Liver (tissue), 3 donors: ENCODE measurements at regions not wholly inside any gene's neighbourhood (a gene's known extent, or its start where the extent isn't known, plus 50 kb on each side); places are given as distances from the start of the nearest gene placed in this dataset.

Experiments used
- EGR1 ChIP-seq, 2 donors: IDR thresholded peaks; 2 replicates each; pipeline ENCODE4 v1.6.1; 2016 to 2018; ENCODE audit warnings: antibody characterized with exemption in 2 of 2, low read depth in 2 of 2
- GABPA ChIP-seq, 2 donors: IDR thresholded peaks in 1 of 2; conservative IDR thresholded peaks in 1 of 2; 2 replicates each; pipeline ENCODE4 v1.6.1; 2016; ENCODE audit warnings: antibody characterized with exemption in 2 of 2, mild to moderate bottlenecking in 1 of 2, moderate library complexity in 1 of 2
- HNF4G ChIP-seq: IDR thresholded peaks from 2 replicates; pipeline ENCODE4 v1.6.1; 2016; ENCODE audit warnings: antibody characterized with exemption
- JUND ChIP-seq, 2 donors: IDR thresholded peaks; 2 replicates each; pipeline ENCODE4 v1.6.1; 2016; ENCODE audit warnings: antibody characterized with exemption in 2 of 2
- RAD21 ChIP-seq, 2 donors: IDR thresholded peaks; 2 replicates each; pipeline ENCODE4 v1.6.1; 2016; ENCODE audit warnings: antibody characterized with exemption in 2 of 2, mild to moderate bottlenecking in 2 of 2
- SP1 ChIP-seq: IDR thresholded peaks from 2 replicates; pipeline ENCODE4 v1.6.1; 2018; ENCODE audit warnings: antibody characterized with exemption, mild to moderate bottlenecking
- YY1 ChIP-seq: IDR thresholded peaks from 2 replicates; pipeline ENCODE4 v1.6.1; 2016; ENCODE audit warnings: antibody characterized with exemption, mild to moderate bottlenecking
- TF ChIP-seq, protein P1 (sequence below): fragments of 150-350 bp; IDR thresholded peaks from 2 replicates; pipeline ENCODE4 v1.5.1; 2017; ENCODE audit warnings: improper control_type of control experiment, low read depth, low read length; ENCODE audit not compliant: missing input control
- TF ChIP-seq, protein P2 (sequence below): IDR thresholded peaks from 2 replicates; pipeline ENCODE4 v1.6.1; 2016; ENCODE audit warnings: antibody characterized with exemption, mild to moderate bottlenecking
- TF ChIP-seq, protein P3 (sequence below): IDR thresholded peaks from 2 replicates; pipeline ENCODE4 v1.6.1; 2016; ENCODE audit warnings: antibody characterized with exemption
- donor health status: healthy.
- donor health status: healthy.

DNA sequence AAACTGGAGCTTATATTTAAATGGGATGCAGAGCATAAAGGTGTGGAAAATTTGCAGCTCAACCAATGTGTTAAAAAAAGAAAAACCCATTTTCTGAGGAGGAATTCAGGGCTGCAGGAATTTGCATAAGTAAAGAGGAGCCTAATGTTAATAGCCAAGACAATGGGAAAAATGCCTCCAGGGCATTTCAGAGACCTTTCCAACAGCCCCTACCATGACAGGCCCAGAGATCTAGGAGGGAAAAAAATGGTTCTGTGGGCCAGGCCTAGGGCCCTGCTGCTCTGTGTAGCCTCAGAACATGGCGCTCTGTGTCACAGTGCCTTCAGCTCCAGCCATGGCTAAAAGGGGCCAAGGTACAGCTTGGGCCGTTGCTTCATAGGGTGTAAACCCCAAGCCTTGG is 719.7 kb upstream of the ACVR2A start:
- TF ChIP-seq, protein P1, sequence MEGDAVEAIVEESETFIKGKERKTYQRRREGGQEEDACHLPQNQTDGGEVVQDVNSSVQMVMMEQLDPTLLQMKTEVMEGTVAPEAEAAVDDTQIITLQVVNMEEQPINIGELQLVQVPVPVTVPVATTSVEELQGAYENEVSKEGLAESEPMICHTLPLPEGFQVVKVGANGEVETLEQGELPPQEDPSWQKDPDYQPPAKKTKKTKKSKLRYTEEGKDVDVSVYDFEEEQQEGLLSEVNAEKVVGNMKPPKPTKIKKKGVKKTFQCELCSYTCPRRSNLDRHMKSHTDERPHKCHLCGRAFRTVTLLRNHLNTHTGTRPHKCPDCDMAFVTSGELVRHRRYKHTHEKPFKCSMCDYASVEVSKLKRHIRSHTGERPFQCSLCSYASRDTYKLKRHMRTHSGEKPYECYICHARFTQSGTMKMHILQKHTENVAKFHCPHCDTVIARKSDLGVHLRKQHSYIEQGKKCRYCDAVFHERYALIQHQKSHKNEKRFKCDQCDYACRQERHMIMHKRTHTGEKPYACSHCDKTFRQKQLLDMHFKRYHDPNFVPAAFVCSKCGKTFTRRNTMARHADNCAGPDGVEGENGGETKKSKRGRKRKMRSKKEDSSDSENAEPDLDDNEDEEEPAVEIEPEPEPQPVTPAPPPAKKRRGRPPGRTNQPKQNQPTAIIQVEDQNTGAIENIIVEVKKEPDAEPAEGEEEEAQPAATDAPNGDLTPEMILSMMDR = no peak
- TF ChIP-seq, protein P2, sequence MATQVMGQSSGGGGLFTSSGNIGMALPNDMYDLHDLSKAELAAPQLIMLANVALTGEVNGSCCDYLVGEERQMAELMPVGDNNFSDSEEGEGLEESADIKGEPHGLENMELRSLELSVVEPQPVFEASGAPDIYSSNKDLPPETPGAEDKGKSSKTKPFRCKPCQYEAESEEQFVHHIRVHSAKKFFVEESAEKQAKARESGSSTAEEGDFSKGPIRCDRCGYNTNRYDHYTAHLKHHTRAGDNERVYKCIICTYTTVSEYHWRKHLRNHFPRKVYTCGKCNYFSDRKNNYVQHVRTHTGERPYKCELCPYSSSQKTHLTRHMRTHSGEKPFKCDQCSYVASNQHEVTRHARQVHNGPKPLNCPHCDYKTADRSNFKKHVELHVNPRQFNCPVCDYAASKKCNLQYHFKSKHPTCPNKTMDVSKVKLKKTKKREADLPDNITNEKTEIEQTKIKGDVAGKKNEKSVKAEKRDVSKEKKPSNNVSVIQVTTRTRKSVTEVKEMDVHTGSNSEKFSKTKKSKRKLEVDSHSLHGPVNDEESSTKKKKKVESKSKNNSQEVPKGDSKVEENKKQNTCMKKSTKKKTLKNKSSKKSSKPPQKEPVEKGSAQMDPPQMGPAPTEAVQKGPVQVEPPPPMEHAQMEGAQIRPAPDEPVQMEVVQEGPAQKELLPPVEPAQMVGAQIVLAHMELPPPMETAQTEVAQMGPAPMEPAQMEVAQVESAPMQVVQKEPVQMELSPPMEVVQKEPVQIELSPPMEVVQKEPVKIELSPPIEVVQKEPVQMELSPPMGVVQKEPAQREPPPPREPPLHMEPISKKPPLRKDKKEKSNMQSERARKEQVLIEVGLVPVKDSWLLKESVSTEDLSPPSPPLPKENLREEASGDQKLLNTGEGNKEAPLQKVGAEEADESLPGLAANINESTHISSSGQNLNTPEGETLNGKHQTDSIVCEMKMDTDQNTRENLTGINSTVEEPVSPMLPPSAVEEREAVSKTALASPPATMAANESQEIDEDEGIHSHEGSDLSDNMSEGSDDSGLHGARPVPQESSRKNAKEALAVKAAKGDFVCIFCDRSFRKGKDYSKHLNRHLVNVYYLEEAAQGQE = no peak
- TF ChIP-seq GABPA (IDR thresholded peaks at IDR 0.05 in 1 of 2, conservative IDR thresholded peaks at IDR 0.05 in 1 of 2) (no peak), JUND (IDR thresholded peaks at IDR 0.05) (no peak), HNF4G (no peak), YY1 (no peak), RAD21 (IDR thresholded peaks at IDR 0.05) (no peak), SP1 (no peak), EGR1 (IDR thresholded peaks at IDR 0.05; ENCODE audit: low read depth in 2 of 2) (no peak)
- TF ChIP-seq, protein P3, sequence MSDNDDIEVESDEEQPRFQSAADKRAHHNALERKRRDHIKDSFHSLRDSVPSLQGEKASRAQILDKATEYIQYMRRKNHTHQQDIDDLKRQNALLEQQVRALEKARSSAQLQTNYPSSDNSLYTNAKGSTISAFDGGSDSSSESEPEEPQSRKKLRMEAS = no peak
